ENCODE measurements at regions not wholly inside any gene's neighbourhood (a gene's known extent, or its start where the extent isn't known, plus 50 kb on each side); places are given as distances from the start of the nearest gene placed in this dataset.

- Mint-ChIP-seq H3K27me3 (ENCODE audit: unreplicated experiment) (no peaks in the 10 kb centered on the region), H3K9me3 (ENCODE audit: low read depth, unreplicated experiment) (no peaks in the 10 kb centered on the region), H3K27ac (ENCODE audit: unreplicated experiment) (no peak overlapping the region), H3K4me1 (ENCODE audit: low read depth, unreplicated experiment) (no peaks in the 10 kb centered on the region), H3K36me3 (ENCODE audit: insufficient read depth, unreplicated experiment) (no peaks in the 10 kb centered on the region), H3K4me3 (ENCODE audit: low read depth, unreplicated experiment) (no peak overlapping the region)
- TF ChIP-seq, protein P1, sequence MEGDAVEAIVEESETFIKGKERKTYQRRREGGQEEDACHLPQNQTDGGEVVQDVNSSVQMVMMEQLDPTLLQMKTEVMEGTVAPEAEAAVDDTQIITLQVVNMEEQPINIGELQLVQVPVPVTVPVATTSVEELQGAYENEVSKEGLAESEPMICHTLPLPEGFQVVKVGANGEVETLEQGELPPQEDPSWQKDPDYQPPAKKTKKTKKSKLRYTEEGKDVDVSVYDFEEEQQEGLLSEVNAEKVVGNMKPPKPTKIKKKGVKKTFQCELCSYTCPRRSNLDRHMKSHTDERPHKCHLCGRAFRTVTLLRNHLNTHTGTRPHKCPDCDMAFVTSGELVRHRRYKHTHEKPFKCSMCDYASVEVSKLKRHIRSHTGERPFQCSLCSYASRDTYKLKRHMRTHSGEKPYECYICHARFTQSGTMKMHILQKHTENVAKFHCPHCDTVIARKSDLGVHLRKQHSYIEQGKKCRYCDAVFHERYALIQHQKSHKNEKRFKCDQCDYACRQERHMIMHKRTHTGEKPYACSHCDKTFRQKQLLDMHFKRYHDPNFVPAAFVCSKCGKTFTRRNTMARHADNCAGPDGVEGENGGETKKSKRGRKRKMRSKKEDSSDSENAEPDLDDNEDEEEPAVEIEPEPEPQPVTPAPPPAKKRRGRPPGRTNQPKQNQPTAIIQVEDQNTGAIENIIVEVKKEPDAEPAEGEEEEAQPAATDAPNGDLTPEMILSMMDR (IDR thresholded peaks at IDR 0.05; ENCODE audit: unreplicated experiment): no peak
- CTCF ChIA-PET: interaction anchor here (1.4 kb wide), 1 partner anchor 64 kb away, joined by 3 read pairs; no protein-coding TSS in a partner anchor
- no TSS peak for BruUV-seq (replicated peaks)
- DNase-seq: no peak
- intact Hi-C loops (cut with micrococcal nuclease; ENCODE audit: unreplicated experiment): no loop called here
These were observed 1001.9 kb upstream of the NR2F2 start for GRCh38 chr15:95328559-95328958.

- BruUV-seq (replicated peaks): no TSS peak
- Mint-ChIP-seq H3K4me3 (ENCODE audit: low read depth, unreplicated experiment) (no peak overlapping the region), H3K27ac (ENCODE audit: unreplicated experiment) (no peak overlapping the region), H3K36me3 (ENCODE audit: insufficient read depth, unreplicated experiment) (no peaks in the 10 kb centered on the region), H3K27me3 (ENCODE audit: unreplicated experiment) (no peaks in the 10 kb centered on the region), H3K4me1 (ENCODE audit: low read depth, unreplicated experiment) (no peaks in the 10 kb centered on the region), H3K9me3 (ENCODE audit: low read depth, unreplicated experiment) (no peaks in the 10 kb centered on the region)
- CTCF ChIA-PET: interaction anchor here (1.4 kb wide), 1 partner anchor 65 kb away, joined by 3 read pairs; no protein-coding TSS in a partner anchor
- TF ChIP-seq, protein P1 (IDR thresholded peaks at IDR 0.05; ENCODE audit: unreplicated experiment): no peak
- DNase-seq: no peak
- intact Hi-C loops (cut with micrococcal nuclease; ENCODE audit: unreplicated experiment): no loop called here
These were observed 1001.1 kb upstream of the NR2F2 start for GRCh38 chr15:95329362-95329761.

- DNase-seq: no peak
- H3K4me3 Mint-ChIP-seq (ENCODE audit: low read depth, unreplicated experiment): no peak overlapping the region
- H3K36me3 Mint-ChIP-seq (ENCODE audit: insufficient read depth, unreplicated experiment): no peaks in the 10 kb centered on the region
- intact Hi-C loops (cut with micrococcal nuclease; ENCODE audit: unreplicated experiment): no loop called here
- H3K27me3 Mint-ChIP-seq (ENCODE audit: unreplicated experiment): no peaks in the 10 kb centered on the region
- H3K27ac Mint-ChIP-seq (ENCODE audit: unreplicated experiment): no peak overlapping the region
- H3K9me3 Mint-ChIP-seq (ENCODE audit: low read depth, unreplicated experiment): peaks cover 3% of the 10 kb centered on the region
- no TSS peak for BruUV-seq (replicated peaks)
- CTCF ChIA-PET: no interaction called here
- TF ChIP-seq, protein P1 (IDR thresholded peaks at IDR 0.05; ENCODE audit: unreplicated experiment): no peak
- no peaks in the 10 kb centered on the region for H3K4me1 Mint-ChIP-seq (ENCODE audit: low read depth, unreplicated experiment)
These were observed 988.8 kb upstream of the NR2F2 start for GRCh38 chr15:95341686-95342085.

DNA sequence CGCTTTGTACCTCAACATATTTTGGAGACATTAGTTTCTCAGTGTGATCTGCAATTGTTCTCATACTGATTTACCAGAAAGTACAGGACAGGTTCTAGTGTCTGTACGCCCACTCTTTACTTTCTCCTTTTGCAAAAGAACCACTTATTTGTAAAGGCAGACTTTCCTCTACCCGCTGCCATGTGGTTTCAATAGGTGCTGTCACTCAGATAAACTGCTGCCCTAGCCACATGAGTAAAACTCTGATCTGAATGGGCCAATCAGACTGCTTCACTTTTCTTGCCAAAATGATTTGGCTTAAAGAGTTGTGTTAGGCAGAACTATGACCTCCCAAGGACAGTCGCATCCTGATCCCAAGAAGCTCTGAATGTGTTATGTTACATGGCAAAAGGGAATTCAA is 984.6 kb upstream of the NR2F2 start:
- CTCF ChIA-PET: interaction anchor here (0.6 kb wide), 1 partner anchor 697 kb away, joined by 4 read pairs; no protein-coding TSS in a partner anchor
- no peak for DNase-seq
- Mint-ChIP-seq H3K9me3 (ENCODE audit: low read depth, unreplicated experiment) (peaks cover 5% of the 10 kb centered on the region), H3K27ac (ENCODE audit: unreplicated experiment) (no peak overlapping the region), H3K4me3 (ENCODE audit: low read depth, unreplicated experiment) (no peak overlapping the region), H3K27me3 (ENCODE audit: unreplicated experiment) (no peaks in the 10 kb centered on the region), H3K36me3 (ENCODE audit: insufficient read depth, unreplicated experiment) (no peaks in the 10 kb centered on the region), H3K4me1 (ENCODE audit: low read depth, unreplicated experiment) (no peaks in the 10 kb centered on the region)
- BruUV-seq (replicated peaks): no TSS peak
- intact Hi-C loops (cut with micrococcal nuclease; ENCODE audit: unreplicated experiment): no loop called here
- TF ChIP-seq, protein P1 (IDR thresholded peaks at IDR 0.05; ENCODE audit: unreplicated experiment): no peak

All from Calu3 (cell line).